Jurkat, Clone E6-1 (cell line): ENCODE measurements at regions not wholly inside any gene's neighbourhood (a gene's known extent, or its start where the extent isn't known, plus 50 kb on each side); places are given as distances from the start of the nearest gene placed in this dataset.

Source experiments
- DNase-seq: peaks from one replicate; pipeline ENCODE4 v3.0.0-alpha.2; 2011; ENCODE audit warnings: low read depth, low spot score
- H3K4me3 ChIP-seq: 2 replicates; pipeline ENCODE4 v1.5.1; 2011; ENCODE audit warnings: mild to moderate bottlenecking, low read length, control low read depth, moderate library complexity

DNA sequence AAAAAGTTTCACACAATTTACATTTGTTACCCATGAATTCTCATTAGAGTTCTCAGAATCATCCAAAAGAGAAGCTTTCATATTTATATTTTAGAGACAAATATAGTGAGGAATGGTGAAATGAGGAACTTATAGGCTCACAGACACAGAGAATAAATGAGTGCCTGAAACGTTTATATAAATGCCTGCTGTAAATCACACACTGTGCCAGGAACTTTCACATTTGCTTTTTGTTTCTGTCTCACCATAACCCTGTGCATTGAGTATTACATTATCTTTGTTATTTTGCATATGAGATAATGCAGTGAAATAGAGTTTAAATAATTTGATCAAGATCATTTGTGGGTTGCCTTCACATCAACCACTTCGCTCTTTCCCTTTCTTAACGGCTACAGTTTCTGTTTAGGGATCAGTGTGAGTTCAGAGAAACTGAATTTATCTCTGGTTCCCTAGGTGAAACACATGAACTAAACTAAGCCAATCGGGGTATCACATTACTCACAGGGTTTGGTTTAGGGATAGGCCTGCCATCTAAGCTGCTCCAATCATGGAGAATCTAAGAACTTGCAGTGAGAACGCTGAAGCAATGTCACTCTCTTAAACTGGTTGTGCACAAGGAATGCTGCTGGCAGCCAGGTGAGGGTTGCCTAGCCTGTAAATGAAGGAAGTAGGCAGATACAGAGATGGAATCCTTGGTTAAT is 1339.2 kb upstream of the TENM4 start:
- no peak for DNase-seq
- H3K4me3 ChIP-seq: no peak overlapping the region

DNA sequence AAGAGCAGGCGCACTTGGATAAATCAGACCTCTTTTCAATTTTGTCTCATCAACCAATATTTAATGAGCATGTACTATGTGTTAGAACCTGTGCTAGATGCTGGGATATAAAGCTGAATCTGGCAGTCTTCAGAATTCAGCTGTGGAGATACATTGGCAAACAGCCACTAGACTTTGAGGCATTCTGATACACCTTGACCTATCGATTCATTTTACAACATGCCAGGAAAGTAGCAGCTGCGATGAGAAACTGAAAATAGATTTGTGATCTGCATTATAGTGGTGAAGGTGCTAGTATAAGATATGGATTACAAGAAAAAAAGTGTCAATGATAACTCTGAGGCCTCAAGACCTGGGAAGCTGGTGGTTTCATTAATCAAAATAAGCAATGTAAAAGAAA is 1338.1 kb upstream of the TENM4 start:
- H3K4me3 ChIP-seq: no peak overlapping the region
- no peak for DNase-seq

DNA sequence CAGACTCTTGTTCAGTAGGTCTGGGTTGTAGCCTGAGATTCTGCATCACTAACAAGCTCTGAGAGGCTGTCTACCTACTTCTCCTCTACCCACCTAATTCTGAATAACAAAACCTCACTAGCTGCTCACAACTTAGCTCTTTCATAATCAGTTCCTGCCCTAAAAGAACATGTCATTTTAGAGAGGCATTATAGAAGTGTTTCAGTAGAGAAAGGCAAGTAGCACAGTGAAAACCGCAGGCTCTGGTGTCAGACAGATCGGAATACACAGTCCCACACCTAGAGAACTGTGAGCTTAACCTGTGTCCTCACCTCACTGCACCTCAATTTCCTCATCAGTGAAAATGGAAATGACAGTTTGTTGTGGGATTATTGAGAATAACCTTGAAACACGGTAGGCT is 1337.6 kb upstream of the TENM4 start:
- no peak for DNase-seq

DNA sequence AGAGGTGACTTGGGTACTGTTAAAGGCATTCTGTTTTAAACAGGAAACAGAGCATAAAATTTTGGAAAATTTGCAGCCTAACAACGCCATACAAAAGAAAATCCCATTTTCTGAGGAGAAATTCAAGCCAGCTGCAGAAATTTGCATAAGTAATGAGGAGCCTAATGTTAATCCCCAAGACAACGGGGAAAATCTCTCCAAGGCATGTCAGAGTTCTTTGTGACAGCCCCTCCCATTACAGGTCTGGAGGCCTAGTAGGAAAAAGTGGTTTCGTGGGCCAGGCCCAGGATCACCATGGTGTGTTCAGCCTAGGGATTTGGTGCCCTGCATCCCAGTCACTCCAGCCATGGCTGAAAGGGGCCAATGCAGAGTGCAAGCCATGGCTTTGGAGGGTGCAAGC is 1333.1 kb upstream of the TENM4 start:
- no peak for DNase-seq
- H3K4me3 ChIP-seq: no peak overlapping the region

More for the DNA sequence above, 1337.6 kb upstream of the TENM4 start:
- no peak overlapping the region for H3K4me3 ChIP-seq

DNA sequence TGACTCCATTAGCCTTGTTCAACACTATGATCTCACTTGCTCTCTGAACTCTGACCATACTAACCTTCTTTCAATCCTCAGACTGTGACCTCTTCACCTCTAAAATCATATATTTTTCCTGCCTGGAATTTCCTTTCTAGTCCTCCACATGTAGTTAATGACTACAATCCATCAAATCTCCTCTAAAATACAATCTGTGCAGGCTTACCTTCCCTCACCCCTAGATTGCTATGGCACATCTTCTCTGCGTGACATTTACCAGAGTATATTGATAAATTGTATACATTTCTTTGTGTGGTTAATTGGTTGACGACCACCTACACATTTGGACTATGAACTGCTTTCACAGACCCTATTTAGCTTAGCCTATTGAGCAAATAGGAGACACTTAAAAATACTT is 1330.2 kb upstream of the TENM4 start:
- no peak for DNase-seq
- no peak overlapping the region for H3K4me3 ChIP-seq

DNA sequence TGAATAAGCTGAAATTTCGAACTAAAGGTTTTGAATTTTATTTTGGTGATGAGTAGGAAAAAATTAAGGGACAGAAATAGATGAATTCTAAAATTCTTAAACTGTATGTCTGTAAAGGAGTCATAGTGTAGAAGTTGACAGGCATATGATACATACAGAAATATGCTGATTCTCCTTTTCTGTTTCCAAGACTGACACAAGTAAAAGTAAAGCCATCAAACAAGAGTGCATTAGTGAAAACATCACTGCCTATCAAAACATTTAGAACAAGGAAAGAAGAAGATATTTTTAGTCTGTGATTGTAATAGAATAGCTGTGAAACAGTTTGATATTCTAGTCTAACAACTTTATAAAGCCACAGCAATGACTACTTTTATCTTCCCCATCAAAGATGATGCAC is 1318.0 kb upstream of the TENM4 start:
- DNase-seq: no peak
- H3K4me3 ChIP-seq: no peak overlapping the region

DNA sequence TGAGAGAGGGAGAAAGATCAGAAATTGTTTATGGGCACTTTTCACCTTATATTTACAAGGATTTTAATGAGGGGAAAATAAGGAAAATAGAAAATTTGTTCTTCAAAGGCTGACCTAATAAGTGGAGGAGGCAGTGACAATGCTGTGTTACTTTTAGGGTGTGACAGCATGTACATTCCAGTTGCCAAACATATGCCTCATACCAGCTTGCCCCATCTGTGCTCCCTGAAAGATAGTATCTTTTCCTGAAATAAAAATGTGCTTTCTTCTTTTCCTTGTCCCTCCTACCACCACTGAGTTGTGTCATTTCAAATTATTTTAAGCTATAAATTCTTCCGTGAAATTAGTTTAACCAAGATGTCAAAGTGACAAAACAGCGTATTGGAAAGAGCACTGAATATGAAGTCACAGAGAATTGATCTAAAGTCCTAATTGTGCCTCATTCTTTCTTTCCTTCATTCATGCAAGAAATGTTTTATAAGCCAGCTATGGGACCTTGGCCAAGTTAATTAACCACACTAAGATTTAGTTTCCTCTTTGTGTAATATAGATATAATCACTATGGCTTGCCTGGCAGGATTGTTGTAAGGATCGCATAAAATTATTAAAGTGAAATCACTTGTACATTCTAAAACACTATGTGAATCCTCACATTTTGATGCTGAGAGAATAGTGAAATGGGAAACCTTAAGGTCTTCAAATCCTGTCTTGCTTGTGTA is 1307.5 kb upstream of the TENM4 start:
- no peak overlapping the region for H3K4me3 ChIP-seq
- no peak for DNase-seq

DNA sequence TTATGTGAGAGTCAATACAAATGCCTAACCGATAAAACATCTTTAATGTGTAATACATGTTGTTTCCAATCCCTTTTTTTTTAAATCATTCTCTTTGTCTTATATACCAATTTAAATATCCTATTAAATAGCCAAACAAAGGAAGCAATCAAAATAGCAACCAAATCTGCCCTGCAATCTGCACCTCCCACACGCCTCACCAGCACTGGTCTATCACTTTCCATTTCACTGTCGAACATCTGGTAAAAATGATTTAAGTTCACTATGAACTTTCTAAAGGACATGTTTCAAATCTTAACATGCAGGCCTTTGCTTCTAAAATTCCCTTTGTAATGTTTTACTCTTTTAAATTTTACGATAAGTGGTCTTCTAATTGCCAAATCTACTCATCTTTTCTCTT is 1305.5 kb upstream of the TENM4 start:
- no peak overlapping the region for H3K4me3 ChIP-seq
- DNase-seq: no peak

DNA sequence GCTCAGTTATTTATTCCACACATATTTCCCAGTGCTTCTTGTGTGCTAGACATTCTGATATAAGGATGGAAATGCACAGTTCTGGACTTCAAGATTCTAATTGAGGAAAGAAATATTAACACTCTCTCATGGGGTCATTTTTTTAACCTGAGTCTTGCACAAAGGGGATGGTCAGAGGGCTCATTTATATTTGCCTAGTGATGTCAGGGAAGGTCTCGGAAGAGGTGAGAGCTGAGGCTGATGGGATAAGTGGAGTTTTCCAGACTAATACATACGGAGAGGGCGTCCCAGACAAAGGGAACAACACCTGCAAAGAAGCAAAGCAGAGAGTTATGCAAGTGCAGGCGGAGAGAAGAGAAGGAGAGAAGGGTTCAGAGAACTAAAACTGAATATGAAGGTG is 1304.6 kb upstream of the TENM4 start:
- no peak overlapping the region for H3K4me3 ChIP-seq
- DNase-seq: no peak

DNA sequence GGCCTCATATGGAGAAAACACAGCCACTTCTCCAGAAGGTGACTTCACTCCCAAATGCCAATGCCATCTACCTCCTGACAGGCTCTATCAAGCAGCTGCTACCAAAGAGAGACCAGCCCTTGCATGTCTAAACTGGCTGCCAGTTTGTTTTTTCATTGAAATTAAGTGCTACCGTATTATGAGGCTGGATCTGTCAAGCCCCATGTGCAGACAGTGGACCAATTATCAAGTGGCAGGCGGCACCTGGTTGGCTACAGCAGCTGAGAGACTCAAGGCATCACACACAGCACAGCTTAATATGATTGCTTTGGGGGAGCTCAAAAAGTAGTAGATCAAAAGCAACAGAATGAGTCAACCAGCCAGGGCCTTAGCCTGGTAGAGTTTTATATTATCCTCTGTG is 1293.0 kb upstream of the TENM4 start:
- DNase-seq: no peak
- H3K4me3 ChIP-seq: no peak overlapping the region

DNA sequence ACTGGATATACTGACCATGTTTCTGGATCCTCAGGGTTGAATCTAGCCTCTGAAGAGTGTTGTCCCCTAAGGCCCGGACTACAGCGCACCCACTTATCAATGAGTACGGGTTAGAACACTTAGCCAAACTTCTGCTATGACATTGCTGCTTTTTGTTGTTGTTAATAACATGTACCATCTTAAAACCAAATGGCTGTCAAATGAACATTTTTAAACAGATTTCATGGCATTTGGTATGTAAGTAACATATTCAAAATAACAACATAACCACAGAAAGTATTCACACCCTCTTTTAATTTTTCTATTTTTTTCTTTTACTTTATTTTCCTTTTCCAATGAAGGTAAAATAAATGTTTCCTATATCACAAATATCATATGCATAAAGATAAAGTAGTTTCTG is 1292.5 kb upstream of the TENM4 start:
- DNase-seq: no peak
- no peak overlapping the region for H3K4me3 ChIP-seq

DNA sequence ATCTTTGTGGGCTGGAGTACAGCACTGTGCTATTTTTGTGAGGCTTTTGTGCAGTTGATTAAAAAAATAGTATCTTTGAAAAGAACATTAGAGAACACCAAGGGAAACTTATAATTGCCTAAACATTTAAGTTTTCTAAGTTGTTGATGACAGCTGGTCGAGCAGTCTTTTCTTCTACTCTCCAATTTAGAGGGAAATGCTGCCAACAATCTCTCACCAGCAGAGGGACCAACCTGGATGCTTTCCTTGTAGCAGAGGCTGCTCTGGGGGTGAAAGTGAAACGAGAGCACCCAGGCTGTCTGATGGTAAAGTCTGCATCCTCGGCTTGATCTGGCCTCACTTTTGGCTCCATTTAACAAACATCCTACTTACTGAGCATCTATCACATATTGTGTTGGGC is 1286.5 kb upstream of the TENM4 start:
- H3K4me3 ChIP-seq: no peak overlapping the region
- DNase-seq: peak; percentile 17

DNA sequence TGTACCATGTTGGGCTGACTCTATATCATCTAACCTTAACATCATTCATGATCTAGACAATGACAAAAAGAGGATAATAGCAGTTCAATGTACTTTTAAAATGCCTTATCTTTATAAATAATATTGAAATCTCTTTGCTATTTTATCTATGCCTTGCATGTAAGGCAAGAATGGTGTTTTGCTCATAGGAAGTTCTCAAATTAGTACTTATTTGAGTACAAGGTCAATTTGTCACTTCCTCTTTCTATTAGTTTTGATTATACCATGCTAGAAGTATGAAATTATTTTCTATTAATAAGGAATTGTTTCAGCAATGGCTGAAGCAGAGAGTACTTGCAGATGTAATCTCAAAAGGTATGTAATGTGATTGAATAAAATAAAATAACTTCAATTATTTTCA is 1285.4 kb upstream of the TENM4 start:
- DNase-seq: no peak
- no peak overlapping the region for H3K4me3 ChIP-seq

DNA sequence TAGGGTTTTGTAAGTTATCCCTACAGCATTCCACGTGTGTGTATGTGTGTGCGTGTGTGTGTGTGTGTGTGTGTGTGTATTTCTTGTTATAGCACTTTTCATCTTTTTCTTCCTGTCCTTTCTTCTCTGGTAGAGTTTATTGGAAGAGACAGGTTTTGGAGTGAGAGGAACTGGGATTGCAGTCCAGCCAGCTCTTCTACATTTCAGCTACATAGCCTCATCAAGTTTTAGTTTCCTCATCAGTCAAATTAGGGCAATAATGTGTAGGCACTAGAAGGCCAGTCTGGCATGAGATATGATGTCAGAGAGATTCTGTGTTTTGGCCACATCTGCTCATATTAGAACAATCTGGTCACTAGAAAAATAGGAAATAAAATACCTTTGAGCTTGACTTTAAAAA is 1283.5 kb upstream of the TENM4 start:
- no peak overlapping the region for H3K4me3 ChIP-seq
- DNase-seq: no peak

DNA sequence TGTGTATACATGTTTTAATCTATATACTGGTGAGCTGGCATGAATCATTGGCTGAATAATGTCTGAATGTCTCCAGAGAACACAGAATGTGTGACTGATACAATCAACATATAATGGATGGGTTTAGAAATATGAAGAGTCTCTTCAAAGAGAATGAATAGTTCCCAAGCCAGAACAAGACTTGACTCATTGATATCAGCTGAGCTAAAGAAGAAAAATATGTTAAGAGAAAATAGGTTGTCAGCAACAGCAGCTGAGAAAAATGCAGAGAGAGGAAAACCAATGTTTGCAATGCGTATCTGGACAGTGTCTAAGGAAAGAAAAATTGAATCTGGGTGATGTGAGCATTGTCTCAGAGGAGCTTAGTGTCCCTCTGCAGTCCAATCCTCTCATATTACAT is 1281.8 kb upstream of the TENM4 start:
- H3K4me3 ChIP-seq: no peak overlapping the region
- DNase-seq: no peak

DNA sequence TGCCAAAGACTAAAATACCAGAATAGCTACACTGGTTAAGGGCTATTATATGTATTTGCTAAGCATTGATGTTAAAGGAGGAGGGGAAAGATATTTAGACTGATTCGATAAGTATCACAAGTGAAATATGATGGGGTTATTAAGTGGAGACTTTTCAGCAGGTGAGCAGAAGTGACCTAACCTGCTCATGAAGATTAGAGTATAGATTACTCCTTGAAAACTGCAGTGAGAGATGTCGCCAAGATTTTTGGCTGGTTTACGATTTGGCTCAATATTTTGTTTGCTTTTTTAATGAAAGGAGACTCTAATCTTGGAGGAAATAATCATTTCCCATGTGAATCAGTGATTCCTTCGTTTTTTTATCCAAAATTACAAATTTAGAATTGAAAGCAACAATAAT is 1279.5 kb upstream of the TENM4 start:
- no peak for DNase-seq
- H3K4me3 ChIP-seq: no peak overlapping the region

DNA sequence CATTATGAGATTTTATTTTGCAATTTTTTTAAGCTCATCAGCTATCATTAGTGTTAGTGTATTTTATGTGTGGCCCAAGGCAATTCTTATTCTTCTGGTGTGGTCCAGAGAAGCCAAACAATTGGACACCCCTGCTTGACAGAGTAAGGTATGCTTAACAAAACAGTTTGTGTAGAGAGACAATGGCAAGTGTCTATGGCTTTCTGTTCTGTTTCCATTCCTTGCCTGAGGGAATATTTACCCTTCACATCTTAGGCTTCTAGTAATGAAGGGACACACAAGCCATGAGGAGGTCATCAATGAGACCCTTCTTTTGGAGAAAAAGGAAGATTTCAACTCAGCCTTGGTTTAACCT is 1278.4 kb upstream of the TENM4 start:
- no peak for DNase-seq
- no peak overlapping the region for H3K4me3 ChIP-seq

DNA sequence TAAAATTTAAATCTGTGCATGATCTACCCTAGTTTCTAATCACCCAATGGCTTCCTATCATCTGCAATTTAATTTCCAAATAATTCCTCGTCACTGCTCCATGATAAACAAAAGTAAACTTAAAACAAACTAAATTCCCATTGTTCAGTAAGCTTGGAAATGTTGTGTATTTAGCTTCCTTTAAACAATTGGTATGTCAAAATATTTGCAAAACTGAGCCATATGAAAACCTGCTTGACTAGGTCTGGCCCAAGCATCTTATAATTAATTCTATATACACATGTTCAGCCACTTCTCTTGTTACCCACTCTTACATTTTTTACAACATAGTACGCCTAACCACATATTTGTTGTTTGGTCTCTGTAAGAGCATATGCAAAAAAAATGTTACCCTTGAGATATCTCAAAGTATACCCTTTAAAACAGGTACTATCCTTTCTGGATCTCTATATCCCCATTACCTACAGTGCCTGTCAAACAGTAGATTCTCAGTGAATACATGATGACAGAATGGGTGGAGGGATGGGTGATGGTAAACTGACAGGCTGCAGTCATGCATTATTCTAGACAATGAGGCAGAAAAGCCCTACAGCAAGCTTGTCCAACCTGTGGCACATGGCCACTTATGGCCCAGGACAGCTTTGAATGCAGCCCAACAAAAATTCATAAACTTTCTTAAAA is 1277.9 kb upstream of the TENM4 start:
- no peak for DNase-seq
- H3K4me3 ChIP-seq: no peak overlapping the region

DNA sequence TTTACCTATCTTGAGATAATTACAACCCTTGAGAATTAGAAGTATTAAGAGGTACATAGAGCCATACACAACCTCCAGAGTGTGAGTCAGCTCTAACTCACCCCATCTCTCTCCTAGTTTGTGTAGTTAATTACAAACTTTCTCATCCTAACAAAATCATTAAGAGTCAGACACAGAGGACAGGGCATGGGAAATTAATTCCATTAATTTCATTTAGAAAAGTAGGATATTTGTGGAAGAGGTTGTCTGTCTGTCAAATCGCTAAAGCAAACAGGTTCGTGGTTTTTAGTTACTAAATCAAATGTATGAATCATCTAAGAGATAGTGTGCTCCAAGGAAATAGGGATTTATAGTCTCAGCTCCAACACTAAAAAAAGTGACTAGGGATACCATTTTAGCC is 1261.4 kb upstream of the TENM4 start:
- H3K4me3 ChIP-seq: no peak overlapping the region
- no peak for DNase-seq

DNA sequence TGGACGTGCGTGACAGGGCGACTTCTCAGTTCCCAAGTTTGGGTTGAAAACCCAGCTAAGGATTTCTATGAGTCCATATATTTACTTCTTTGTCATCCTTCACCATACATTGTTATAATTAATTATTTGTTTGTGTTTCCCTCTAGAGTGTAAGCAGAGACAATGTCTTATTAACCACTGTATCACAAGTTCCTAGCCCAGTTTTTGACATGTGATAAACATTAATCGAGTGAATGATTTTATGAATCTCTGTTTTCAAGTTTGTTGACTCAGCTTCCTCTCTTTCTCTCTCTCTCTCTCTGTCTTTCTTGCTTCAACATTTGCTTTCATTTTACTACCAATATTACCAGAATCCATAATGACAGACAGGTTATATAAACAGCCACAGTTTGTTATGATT is 1259.6 kb upstream of the TENM4 start:
- DNase-seq: no peak
- no peak overlapping the region for H3K4me3 ChIP-seq
